ENCODE measurements at regions not wholly inside any gene's neighbourhood (a gene's known extent, or its start where the extent isn't known, plus 50 kb on each side); places are given as distances from the start of the nearest gene placed in this dataset.

DNA sequence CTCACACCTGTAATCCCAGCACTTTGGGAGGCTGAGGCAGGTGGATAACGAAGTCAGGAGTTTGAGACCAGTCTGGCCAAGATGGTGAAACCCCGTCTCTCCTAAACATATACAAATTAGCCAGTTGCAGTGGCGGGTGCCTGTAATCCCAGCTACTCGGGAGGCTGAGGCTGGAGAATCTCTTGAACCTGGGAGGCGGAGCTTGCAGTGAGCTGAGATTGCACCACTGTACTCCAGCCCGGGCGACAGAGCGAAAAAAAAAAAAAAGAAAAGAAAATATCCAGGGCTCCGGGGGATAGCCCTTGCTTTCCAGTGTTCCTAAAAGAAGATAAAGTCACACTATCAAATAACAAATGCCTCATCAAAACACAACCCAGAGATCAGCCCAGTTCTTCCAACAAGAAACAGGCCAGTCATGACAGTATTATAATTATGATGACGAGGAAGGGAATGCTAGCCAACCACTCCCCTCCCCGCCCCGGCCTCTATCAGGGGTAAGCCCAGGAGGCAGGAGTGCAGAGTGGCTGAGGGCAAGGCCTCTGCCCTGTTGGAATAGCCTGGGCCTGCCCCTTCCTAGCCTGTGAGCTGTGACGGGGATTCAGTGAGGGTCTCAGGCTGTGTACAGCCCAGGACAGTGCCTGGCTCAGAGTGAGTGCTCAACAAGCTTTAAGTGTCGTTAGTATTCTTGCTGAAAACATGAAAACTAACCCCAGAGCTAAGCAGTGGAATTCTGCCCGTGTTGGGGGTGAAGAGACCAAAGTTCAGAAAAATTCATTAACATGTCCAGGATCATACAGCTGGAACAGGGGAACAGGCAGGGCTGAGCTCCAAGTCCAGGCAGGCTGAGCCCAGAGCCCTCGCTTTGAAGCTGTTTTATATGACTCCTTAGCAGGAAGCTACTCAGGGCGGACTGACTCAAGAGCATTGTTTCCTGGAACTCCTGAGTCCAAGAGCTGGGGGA is 54.3 kb downstream of the FAM241B start:
- no peak for DNase-seq

DNA sequence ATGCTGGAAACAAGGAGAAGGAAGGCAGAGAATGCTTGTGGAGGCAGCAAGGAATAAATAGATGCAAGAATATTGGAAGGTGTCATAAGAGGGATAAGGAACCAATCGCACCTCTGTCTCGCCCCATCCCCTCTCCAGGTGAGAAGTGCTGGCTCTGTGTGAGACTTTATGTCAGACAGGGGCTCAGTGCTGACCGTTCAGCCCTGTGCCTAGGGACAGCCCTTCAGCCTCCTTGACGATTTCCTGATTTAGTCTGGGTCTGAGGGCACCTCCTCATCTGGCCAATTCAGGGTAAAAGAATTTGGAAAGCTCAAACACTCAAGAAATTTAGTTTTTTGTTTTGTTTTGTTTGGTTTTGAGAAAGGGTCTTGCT is 54.9 kb downstream of the FAM241B start:
- DNase-seq, result no peak

DNA sequence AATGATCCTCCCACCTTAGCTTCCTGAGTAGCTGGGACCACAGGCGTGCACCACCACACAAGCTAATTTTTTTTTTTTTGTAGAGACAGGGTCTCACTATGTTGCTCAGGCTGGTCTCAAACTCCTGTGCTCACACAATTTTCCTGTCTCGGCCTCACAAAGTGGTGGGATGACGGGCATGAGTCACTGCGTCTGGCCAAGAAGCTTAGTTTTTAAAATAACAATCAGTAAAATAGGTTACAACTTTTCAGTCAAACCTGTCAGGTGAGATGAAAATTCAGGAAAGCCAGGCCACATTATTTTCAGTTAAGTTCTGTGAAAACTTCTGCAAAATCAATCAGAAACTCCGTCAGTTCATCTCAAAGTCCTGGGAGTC is 55.4 kb downstream of the FAM241B start:
- no peak for DNase-seq

DNA sequence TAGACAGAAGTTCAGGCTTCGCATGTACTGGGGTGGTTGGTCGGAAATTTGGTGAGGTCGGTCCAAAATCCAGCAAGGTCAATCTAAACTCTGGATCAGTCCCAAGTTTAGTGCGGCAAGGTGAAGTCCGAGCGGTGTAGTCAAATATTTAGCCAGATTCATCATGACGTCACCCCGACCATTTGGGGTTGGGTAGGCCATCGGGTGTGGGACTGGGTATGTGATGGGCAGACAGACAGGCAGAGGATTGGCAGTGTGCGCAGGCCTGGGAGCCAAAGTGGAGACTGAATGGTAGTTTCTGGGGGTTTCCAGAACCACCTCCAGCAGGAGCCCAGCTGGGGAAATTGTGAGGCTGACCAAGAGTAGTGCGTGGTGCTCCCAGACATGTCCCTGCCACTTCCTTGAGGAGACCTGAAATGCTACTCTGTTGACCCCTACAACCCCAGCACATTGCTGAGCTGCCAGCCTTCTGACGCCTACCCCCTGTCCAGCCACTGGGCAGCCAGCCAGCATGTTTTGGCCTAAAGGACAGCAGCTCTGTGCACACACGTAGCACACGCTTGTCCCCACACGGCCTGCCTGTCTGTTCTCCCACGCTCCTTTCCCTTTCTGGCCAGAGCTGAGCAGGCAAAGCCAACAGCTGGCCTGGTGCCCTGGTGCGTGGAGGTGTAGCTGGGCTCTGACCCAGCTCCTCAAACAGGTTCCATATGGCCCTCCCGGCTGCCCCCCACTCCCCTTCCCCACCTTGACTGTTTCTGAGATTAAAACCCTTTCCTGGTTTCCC is 55.9 kb downstream of the FAM241B start:
- no peak for DNase-seq

DNA sequence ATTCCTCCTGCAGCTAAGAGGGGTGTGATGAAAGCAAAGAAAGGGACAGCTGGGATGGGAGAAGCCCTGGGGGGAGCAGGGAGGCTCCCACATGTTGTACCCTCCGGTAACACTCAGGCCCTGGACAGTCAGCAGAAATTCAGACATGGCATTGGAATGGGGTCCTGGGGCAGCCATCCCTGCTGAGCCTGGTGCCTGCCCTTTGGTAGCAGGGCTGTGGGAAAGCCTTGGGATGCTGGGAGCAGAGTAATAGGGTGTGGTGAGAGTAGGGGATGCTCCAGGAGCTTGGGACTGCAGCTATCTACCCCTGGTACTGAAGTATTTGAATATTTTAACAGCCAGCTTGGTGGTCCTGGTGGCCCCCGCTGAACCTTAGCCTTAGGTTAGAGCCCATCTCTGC is 56.8 kb downstream of the FAM241B start:
- no peak for DNase-seq

DNA sequence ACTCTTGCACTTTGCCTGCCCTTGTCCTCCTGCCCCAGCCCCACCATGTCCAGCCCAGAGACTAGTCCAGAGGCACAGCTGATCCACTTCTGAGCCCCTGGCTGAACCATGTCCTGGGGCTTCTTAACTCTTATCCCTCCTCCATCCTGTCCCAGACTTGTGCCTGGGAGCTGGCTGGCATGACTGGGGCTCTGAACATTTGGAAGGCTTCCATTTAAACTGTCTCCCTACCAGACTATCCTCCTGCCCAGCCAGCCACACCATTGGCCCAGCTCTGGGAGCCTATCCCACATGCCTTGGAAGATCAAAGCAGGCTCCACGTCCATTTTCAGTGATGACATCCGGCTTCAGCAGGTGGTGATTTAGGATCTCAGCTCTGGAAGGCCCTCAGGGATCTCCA is 57.4 kb downstream of the FAM241B start:
- DNase-seq, result no peak

DNA sequence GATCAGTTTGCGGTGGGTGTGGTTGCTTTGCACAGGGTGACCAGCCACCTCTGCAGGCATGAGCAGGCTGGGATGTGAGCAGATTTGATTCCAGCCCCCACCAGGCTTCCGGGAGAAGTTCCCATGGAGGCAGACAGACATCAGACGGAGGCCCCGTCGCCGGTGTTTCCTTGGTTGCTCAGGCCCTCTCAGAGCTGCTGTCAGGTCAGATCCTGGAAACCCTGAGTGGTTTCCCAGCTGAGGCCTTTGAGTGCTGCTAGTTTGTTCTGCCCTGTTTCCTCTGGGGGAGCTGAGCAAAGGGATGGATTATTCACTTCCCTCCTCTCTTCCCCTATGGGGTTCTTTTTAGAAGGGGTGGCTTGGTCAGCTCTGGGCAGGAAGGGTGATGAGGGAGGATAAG is 62.2 kb downstream of the FAM241B start:
- DNase-seq, result no peak

DNA sequence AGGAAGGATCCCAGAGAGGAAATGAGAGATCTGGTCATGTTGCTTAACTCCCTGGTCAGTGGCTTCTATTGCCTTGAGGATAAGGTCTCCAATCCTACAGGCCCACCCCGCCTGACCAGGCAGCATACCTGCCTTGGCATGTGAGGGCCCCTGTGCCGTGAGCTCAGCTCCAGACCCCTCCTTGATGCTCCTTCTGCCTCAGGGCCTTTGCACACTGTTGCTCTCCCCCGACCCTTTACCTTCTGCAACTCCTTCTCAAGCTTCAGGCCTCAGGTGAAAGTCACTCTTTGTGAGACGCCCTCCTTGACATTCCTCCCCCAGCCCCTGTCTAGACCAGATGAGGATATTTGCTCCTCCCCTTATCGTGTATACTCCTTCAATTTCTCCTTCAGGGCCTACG is 62.8 kb downstream of the FAM241B start:
- DNase-seq, result no peak

DNA sequence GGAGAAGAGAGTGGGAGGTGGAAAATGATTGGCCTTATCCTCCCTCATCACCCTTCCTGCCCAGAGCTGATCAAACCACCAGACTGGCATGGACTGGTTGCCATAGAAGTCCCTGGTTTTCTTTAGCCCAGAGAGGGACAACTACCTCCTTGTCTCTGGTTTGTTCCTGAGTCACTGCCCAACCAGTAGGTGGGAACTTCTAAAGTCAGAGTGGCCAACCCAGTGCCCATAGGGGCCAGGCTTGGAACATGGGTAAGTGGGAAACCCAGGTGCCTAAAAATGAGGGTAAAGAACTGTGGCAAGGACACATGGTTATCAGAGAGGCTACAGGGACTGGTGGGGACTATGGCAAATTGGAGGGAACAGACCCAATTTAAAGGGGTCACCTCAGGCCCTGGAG is 63.8 kb downstream of the FAM241B start:
- DNase-seq, result no peak

DNA sequence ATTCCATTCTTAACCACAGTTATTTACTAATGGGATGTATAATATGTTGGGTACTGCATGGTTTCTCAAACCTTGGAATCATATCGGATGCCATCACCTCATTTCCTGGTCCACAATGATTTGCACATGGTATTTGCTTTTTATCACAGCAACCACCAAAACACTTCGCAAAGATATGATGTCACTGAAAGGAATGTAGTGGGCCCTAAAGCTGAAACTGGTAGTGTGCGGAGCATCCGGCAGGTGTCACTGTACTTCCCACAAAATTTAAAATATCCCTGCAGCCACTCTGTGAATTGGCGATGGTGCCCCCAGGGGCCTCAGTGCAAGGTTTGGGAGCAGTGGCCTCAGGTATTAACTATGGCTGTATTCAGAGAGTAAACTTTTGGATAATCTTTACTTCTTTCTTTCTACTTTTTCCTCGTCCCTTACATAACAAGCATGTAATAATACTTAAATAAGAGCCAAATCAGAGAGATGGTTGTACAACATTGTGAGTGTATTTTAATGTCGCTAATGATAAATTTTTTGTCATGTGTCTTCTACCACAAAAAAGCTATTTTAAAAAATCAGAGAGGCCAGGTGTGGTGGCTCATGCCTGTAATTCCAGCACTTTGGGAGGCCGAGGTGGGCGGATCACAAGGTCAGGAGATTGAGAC is 66.2 kb downstream of the FAM241B start:
- no peak for DNase-seq

DNA sequence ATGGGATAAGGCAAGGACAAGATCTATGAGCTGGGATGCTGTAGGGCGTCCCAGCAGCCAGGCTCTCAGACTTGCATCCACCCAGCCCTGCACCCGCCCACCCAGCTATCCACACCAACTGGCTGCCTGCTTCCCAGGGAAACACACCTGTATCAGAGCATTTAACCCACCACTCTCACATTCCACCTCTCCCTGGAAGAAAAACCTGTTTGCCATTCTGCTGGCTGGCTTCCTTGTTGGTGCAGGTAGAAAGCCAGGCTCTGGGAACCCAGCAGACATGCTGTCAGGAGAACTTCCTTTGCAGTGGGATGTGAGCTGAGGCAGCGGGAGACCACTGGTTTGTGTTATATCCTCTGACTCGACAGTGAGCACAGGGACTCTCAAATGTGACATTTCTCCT is 67.0 kb downstream of the FAM241B start:
- DNase-seq, result no peak

DNA sequence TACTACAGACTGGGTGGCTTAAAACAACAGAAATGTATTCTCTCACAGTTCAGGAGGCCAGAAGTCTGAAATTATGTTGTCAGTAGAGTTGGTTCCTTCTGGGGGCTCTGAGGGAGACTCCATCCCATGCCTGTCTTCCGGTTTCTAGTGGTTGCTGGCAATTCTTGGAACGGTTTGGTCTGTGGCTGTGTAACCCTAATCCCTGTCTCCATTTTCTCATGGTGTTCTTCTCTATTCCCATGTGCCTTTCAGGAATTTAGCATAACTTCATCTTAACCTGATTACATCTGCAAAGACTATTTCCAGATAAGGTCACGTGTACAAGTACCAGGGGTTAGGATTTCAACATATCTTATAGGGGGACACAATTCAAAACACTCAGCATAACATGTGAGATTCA is 73.2 kb downstream of the FAM241B start:
- no peak for DNase-seq

DNA sequence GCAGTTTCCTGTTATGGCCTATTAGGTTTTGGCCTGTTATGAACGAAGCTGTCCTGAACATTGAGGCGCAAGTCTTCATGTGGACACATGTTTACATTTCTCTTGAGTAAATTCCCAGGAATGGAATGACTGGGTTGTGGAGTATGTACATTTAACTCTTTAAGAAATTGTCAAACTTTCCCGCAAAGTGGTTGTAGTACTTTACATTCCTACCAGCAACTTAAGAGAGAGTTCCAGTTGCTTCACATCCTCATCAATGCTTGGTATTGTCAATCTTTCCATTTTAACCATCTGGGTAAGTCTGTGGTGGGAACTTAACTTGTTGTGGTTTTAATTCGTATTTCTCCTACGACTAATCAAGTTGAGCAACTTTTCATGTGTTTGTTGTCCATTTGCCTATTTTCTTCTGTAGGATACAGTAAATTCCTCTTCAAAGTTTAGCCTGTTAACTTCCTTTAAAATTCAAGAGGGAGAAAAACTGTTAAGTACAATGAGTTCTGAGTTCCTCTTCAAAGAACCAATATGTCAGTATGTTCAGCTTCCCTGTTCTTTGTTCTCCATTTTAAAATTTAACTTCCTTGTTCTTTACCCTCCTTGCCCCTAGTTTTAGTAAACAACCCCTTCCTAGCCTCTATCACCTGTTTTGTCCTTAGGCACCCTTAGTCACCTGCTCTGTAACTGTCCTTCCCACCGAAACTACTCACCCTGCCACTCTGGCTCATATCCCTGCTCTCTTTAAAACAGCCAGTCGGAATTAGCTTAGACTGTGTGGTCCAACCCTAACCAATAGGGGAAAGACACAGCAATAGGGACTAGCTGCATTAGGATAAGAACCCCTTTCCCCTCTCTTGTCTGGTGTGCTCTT is 74.0 kb downstream of the FAM241B start:
- DNase-seq, result no peak

DNA sequence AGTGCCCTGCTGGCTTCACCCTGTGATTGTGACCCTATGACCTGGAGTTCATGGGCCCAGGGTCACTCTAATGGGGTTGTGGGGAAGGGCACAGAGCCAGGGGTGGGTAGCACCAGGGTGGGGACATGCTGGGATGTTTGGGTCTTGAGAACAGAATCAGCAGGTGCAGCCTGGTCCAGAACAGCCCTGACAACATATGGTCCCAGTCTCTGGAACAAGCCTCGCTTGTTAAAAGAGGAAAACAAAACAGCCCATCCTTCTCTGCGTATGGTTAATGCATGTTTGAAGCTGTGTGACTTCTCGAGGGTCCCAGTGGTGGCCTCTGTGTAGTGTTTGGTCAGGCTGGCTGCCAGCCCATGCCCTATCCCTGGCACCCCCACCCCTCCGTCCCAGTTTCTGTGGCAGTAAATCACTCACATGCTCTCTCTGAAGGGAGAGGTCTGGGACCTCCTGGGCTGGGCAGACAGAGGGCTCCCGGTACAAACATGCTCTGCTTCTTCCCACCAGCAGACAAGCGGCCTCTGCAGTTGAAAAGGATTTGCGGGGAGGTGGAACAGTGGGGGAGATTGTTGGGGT is 79.4 kb downstream of the FAM241B start:
- no peak for DNase-seq

DNA sequence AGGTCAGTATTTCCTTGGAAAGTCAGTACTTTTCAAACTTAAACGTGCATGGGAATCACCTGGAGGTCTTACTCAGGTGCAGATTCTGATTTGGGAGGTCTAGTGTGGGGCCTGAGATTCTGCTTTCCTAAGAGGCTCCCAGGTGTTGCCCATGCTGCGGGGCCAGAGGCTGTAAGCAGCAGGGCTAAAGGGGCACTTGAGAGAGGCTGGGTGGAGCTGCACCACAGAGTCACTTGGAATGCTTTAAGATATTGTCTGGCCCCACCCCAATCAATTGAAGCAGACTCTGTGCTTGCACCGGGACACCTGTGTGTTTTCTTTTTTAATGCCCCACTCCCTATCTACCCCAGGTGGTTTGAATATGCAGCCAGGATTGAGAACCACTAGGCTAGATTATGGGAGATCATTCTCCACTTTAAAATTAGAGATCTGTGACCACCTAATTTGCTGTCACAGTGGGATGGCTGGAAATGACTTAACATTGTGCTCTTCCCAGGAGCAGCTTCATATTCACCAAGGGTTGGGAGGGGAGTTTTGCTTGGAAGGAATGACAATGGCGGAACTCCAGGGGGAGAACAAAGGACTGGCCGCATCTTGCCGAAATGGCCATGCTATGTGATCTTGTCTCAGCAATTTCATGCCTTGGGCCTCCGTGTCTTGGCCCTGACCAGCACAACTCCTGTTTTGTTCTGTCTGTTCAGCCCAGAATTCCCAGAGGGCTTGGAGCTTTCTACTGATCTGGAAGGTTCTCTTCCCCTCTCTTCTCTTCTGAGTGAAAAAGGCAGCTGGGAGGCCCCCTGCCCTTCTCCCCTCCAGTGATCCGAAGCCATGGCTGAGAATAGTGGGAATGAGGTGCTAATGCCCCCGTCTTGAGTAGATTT is 80.2 kb downstream of the FAM241B start:
- DNase-seq, result no peak

DNA sequence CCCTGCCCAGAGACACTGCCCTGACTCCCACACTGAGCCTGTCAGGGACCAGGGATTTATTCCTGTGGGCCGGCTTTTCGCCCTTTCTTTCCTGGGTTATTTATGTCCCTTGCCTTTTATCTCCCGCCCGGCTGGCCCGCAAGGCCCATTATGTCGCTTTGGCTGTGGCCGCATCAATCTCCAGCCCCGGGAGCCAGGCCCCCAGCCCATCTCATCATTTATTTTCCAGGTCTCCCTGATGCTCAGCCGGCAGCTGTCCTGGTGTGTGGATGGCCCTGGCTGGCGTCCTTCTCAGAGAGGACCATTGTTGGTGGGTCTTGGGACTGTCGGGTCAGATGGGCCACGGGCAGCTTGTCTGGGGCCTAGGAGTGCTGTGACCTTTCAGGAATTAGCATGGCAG is 82.3 kb downstream of the FAM241B start:
- no peak for DNase-seq

DNA sequence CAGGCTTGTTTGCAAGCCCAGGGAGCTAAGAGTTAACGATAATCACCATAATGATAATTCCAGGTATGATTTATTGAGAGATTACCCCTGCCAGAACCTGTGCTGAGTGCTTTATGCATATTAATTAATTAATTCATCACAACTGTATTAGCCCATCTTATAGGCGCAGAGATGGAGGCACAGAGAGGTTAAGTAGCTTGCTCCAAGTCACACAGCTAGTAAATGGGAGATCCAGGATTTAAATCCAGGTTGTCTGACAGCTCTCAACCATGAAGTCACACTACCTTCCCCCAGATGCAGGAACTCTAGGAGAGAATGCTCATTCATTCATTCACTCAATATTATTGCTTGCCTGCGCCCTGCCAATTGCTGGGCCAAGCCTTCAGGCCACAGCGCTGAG is 84.5 kb downstream of the FAM241B start:
- no peak for DNase-seq

DNA sequence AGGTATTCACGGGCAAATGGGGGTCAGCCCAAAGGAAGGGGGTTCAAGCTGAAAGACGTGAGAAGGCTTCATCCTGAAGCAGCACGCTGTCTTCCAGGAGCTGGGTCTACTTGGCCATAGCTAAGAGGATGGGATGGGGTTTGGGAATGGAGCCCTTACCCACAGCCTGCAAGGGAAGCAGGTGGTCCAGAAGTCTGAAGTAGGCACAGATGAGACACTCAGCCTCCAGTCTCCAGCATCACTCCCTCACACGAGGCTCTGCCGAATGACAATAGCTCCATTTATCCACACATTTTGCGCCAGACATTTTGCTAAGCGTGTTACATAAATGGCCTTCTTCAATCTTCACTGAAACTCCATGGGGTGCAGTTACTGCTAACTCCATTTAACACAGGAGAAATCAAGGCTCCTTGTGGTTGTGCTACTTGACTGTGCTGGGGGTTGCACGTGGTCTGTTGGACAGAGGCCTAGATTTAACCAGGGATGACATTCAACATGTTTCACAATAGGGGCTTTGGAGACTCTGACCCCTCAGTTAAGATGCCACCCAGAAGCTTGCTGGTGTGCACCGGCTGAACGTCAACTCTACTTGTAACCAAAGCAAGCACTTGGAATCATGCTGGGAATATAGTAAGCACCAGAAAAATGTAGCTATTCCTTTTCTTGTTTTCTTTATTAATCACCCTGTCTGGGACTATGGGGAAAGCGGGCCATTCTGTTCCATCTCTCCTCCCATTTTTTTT is 85.3 kb downstream of the FAM241B start:
- DNase-seq, result no peak

DNA sequence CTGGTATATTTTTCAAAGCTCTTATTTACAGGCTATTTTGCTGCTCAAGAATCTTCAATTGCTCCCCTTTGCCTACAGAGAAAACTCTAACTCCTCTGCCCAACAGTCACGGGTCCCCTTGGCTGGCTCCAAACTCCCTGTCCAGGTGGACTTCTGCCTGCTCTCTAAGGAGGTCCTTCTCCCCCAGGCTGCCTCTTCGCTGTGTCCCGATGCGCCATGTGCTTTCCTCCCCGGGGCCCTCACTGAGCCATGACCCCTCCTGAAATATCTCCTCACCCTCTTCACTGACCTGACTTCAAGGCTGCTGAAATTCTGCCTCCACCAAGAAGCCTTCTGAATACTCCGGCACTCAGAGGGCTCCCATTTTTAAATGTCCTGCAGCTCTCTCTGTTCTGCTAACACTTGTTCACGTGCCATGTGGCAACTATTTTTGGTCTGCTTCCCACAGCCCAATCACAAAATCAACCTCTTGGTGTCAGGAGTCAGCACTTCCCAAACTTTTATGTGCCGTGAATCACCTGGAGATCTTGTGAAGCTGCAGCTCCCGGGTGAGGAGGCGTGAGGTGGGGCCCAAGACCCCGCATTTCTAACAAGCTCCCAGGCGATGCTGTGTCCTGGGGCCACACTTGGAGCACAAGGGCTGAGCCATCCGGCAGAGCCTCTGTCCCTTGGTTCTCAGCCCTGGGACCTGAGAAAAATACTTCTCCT is 85.7 kb upstream of the COL13A1 start:
- DNase-seq, result no peak

Measured in COR-L47 (cell line).